ENCODE measurements at regions not wholly inside any gene's neighbourhood (a gene's known extent, or its start where the extent isn't known, plus 50 kb on each side); places are given as distances from the start of the nearest gene placed in this dataset.

- no peak overlapping the region for H4K8ac ChIP-seq (ENCODE audit: low read depth, low read length)
- no peak overlapping the region for H3K14ac ChIP-seq (ENCODE audit: low read length)
- H3K27me3 ChIP-seq (ENCODE audit: control insufficient read depth in 3 of 3, insufficient read depth in 3 of 3, low read depth in 1 of 3, low read length in 3 of 3) = no peaks in the 10 kb centered on the region
- no peak overlapping the region for H4K91ac ChIP-seq (ENCODE audit: low read depth, low read length, poor library complexity)
- DNase-seq (ENCODE audit: low spot score) = no peak
- no peak overlapping the region for H3K18ac ChIP-seq (ENCODE audit: low read length)
- H2BK120ac ChIP-seq (ENCODE audit: low read depth, low read length) = no peak overlapping the region
- no peak overlapping the region for H2BK15ac ChIP-seq (ENCODE audit: low read length)
- no CpG with 5 or more reads among the region's 9 CpGs for WGBS, 2 donors (ENCODE audit: extremely low coverage in 2 of 2, insufficient read length in 2 of 2, insufficient replicate concordance in 1 of 2)
- no peak overlapping the region for H2AFZ ChIP-seq (ENCODE audit: low read length)
- H3K79me1 ChIP-seq (ENCODE audit: low read depth, low read length) = no peaks in the 10 kb centered on the region
- no peak overlapping the region for H2BK12ac ChIP-seq (ENCODE audit: low read length)
- H3K4me1 ChIP-seq (ENCODE audit: control insufficient read depth in 2 of 2, insufficient read depth in 1 of 2, low read depth in 1 of 2, low read length in 2 of 2) = peaks cover 3 to 14% of the 10 kb centered on the region in 2 donors
- H3K4me2 ChIP-seq (ENCODE audit: insufficient read depth, low read length, poor library complexity, severe bottlenecking) = no peak overlapping the region
- no peak overlapping the region for H3K27ac ChIP-seq (replicated peaks; ENCODE audit: low read length)
- H3K4ac ChIP-seq (ENCODE audit: low read length) = no peak overlapping the region
- H3K9me3 ChIP-seq (replicated peaks in 1 of 2; ENCODE audit: control insufficient read depth in 2 of 2, insufficient read depth in 1 of 2, low read depth in 1 of 2, low read length in 2 of 2) = peaks cover 0 to 4% of the 10 kb centered on the region in 2 donors
- no peaks in the 10 kb centered on the region for H3K36me3 ChIP-seq (replicated peaks in 1 of 2; ENCODE audit: control insufficient read depth in 2 of 2, insufficient read depth in 2 of 2, low read length in 2 of 2)
- no peak overlapping the region for H3K9ac ChIP-seq (ENCODE audit: low read depth, low read length, poor library complexity)
- no peak overlapping the region for H3K23ac ChIP-seq (ENCODE audit: low read depth, low read length, poor library complexity)
- H2AK5ac ChIP-seq (ENCODE audit: low read depth, low read length) = no peak overlapping the region
- no peak overlapping the region for H2BK5ac ChIP-seq (ENCODE audit: low read length)
- H3K4me3 ChIP-seq (ENCODE audit: low read length in 2 of 2) = no peak overlapping the region
Measured at GRCh38 chr20:23147964-23148730, 62.0 kb upstream of the CD93 start.

GRCh38 chr20:23147647-23147963 lies 61.5 kb upstream of the CD93 start:
- Histone ChIP-seq H3K4me1 (ENCODE audit: control insufficient read depth in 2 of 2, insufficient read depth in 1 of 2, low read depth in 1 of 2, low read length in 2 of 2) (peaks cover 3 to 14% of the 10 kb centered on the region in 2 donors), H3K27ac (replicated peaks; ENCODE audit: low read length) (no peak overlapping the region)

GRCh38 chr20:23146857-23147637 lies 60.9 kb upstream of the CD93 start:
- Histone ChIP-seq H3K14ac (ENCODE audit: low read length) (no peak overlapping the region), H2BK120ac (ENCODE audit: low read depth, low read length) (no peak overlapping the region), H2AK5ac (ENCODE audit: low read depth, low read length) (no peak overlapping the region), H2BK12ac (ENCODE audit: low read length) (no peak overlapping the region), H2AFZ (ENCODE audit: low read length) (no peak overlapping the region), H3K18ac (ENCODE audit: low read length) (no peak overlapping the region), H3K27ac (replicated peaks; ENCODE audit: low read length) (no peak overlapping the region), H2BK5ac (ENCODE audit: low read length) (no peak overlapping the region), H2BK15ac (ENCODE audit: low read length) (no peak overlapping the region), H3K27me3 (ENCODE audit: control insufficient read depth in 3 of 3, insufficient read depth in 3 of 3, low read depth in 1 of 3, low read length in 3 of 3) (no peaks in the 10 kb centered on the region), H4K8ac (ENCODE audit: low read depth, low read length) (no peak overlapping the region), H3K4me2 (ENCODE audit: insufficient read depth, low read length, poor library complexity, severe bottlenecking) (no peak overlapping the region), H3K9me3 (replicated peaks in 1 of 2; ENCODE audit: control insufficient read depth in 2 of 2, insufficient read depth in 1 of 2, low read depth in 1 of 2, low read length in 2 of 2) (peaks cover 0 to 4% of the 10 kb centered on the region in 2 donors), H3K79me1 (ENCODE audit: low read depth, low read length) (no peaks in the 10 kb centered on the region), H4K91ac (ENCODE audit: low read depth, low read length, poor library complexity) (no peak overlapping the region), H3K23ac (ENCODE audit: low read depth, low read length, poor library complexity) (no peak overlapping the region), H3K9ac (ENCODE audit: low read depth, low read length, poor library complexity) (no peak overlapping the region), H3K4me3 (ENCODE audit: low read length in 2 of 2) (no peak overlapping the region), H3K36me3 (replicated peaks in 1 of 2; ENCODE audit: control insufficient read depth in 2 of 2, insufficient read depth in 2 of 2, low read length in 2 of 2) (no peaks in the 10 kb centered on the region), H3K4me1 (ENCODE audit: control insufficient read depth in 2 of 2, insufficient read depth in 1 of 2, low read depth in 1 of 2, low read length in 2 of 2) (peaks cover 3 to 12% of the 10 kb centered on the region in 2 donors), H3K4ac (ENCODE audit: low read length) (no peak overlapping the region)
- WGBS, 2 donors (ENCODE audit: extremely low coverage in 2 of 2, insufficient read length in 2 of 2, insufficient replicate concordance in 1 of 2) = no CpG with 5 or more reads among the region's 7 CpGs
- DNase-seq (ENCODE audit: low spot score) = no peak

More at GRCh38 chr20:23147647-23147963, 61.5 kb upstream of the CD93 start:
- H3K4me2 ChIP-seq (ENCODE audit: insufficient read depth, low read length, poor library complexity, severe bottlenecking) = no peak overlapping the region
- no peak overlapping the region for H3K18ac ChIP-seq (ENCODE audit: low read length)
- H2BK5ac ChIP-seq (ENCODE audit: low read length) = no peak overlapping the region
- no peaks in the 10 kb centered on the region for H3K79me1 ChIP-seq (ENCODE audit: low read depth, low read length)
- no peak overlapping the region for H3K9ac ChIP-seq (ENCODE audit: low read depth, low read length, poor library complexity)
- no peaks in the 10 kb centered on the region for H3K36me3 ChIP-seq (replicated peaks in 1 of 2; ENCODE audit: control insufficient read depth in 2 of 2, insufficient read depth in 2 of 2, low read length in 2 of 2)
- no peak for DNase-seq (ENCODE audit: low spot score)
- H3K14ac ChIP-seq (ENCODE audit: low read length) = no peak overlapping the region
- no peak overlapping the region for H4K91ac ChIP-seq (ENCODE audit: low read depth, low read length, poor library complexity)
- H4K8ac ChIP-seq (ENCODE audit: low read depth, low read length) = no peak overlapping the region
- H3K27me3 ChIP-seq (ENCODE audit: control insufficient read depth in 3 of 3, insufficient read depth in 3 of 3, low read depth in 1 of 3, low read length in 3 of 3) = no peaks in the 10 kb centered on the region
- no peak overlapping the region for H2AFZ ChIP-seq (ENCODE audit: low read length)
- no peak overlapping the region for H2BK15ac ChIP-seq (ENCODE audit: low read length)
- H3K4ac ChIP-seq (ENCODE audit: low read length) = no peak overlapping the region
- H2AK5ac ChIP-seq (ENCODE audit: low read depth, low read length) = no peak overlapping the region
- WGBS, 2 donors (ENCODE audit: extremely low coverage in 2 of 2, insufficient read length in 2 of 2, insufficient replicate concordance in 1 of 2) = no CpG with 5 or more reads among the region's 4 CpGs
- H2BK120ac ChIP-seq (ENCODE audit: low read depth, low read length) = no peak overlapping the region
- H2BK12ac ChIP-seq (ENCODE audit: low read length) = no peak overlapping the region
- peaks cover 0 to 4% of the 10 kb centered on the region in 2 donors for H3K9me3 ChIP-seq (replicated peaks in 1 of 2; ENCODE audit: control insufficient read depth in 2 of 2, insufficient read depth in 1 of 2, low read depth in 1 of 2, low read length in 2 of 2)
- H3K4me3 ChIP-seq (ENCODE audit: low read length in 2 of 2) = no peak overlapping the region
- H3K23ac ChIP-seq (ENCODE audit: low read depth, low read length, poor library complexity) = no peak overlapping the region

GRCh38 chr20:23146181-23146580 lies 60.1 kb upstream of the CD93 start:
- no peak overlapping the region for H2BK15ac ChIP-seq (ENCODE audit: low read length)
- H3K18ac ChIP-seq (ENCODE audit: low read length) = no peak overlapping the region

More at GRCh38 chr20:23146181-23146580, 60.1 kb upstream of the CD93 start:
- H4K8ac ChIP-seq (ENCODE audit: low read depth, low read length) = no peak overlapping the region
- DNase-seq (ENCODE audit: low spot score) = no peak
- H2BK120ac ChIP-seq (ENCODE audit: low read depth, low read length) = no peak overlapping the region
- WGBS, 2 donors (ENCODE audit: extremely low coverage in 2 of 2, insufficient read length in 2 of 2, insufficient replicate concordance in 1 of 2) = no CpG with 5 or more reads among the region's 9 CpGs
- no peaks in the 10 kb centered on the region for H3K79me1 ChIP-seq (ENCODE audit: low read depth, low read length)
- H3K14ac ChIP-seq (ENCODE audit: low read length) = no peak overlapping the region
- no peak overlapping the region for H3K4ac ChIP-seq (ENCODE audit: low read length)
- no peak overlapping the region for H3K9ac ChIP-seq (ENCODE audit: low read depth, low read length, poor library complexity)
- no peak overlapping the region for H3K23ac ChIP-seq (ENCODE audit: low read depth, low read length, poor library complexity)
- no peak overlapping the region for H3K27ac ChIP-seq (replicated peaks; ENCODE audit: low read length)
- peaks cover 3 to 7% of the 10 kb centered on the region in 2 donors for H3K4me1 ChIP-seq (ENCODE audit: control insufficient read depth in 2 of 2, insufficient read depth in 1 of 2, low read depth in 1 of 2, low read length in 2 of 2)
- no peak overlapping the region for H2BK12ac ChIP-seq (ENCODE audit: low read length)
- no peaks in the 10 kb centered on the region for H3K36me3 ChIP-seq (replicated peaks in 1 of 2; ENCODE audit: control insufficient read depth in 2 of 2, insufficient read depth in 2 of 2, low read length in 2 of 2)
- H2BK5ac ChIP-seq (ENCODE audit: low read length) = no peak overlapping the region
- no peak overlapping the region for H3K4me3 ChIP-seq (ENCODE audit: low read length in 2 of 2)
- no peak overlapping the region for H3K4me2 ChIP-seq (ENCODE audit: insufficient read depth, low read length, poor library complexity, severe bottlenecking)
- H2AK5ac ChIP-seq (ENCODE audit: low read depth, low read length) = no peak overlapping the region
- no peak overlapping the region for H2AFZ ChIP-seq (ENCODE audit: low read length)
- no peaks in the 10 kb centered on the region for H3K27me3 ChIP-seq (ENCODE audit: control insufficient read depth in 3 of 3, insufficient read depth in 3 of 3, low read depth in 1 of 3, low read length in 3 of 3)
- H4K91ac ChIP-seq (ENCODE audit: low read depth, low read length, poor library complexity) = no peak overlapping the region
- H3K9me3 ChIP-seq (replicated peaks in 1 of 2; ENCODE audit: control insufficient read depth in 2 of 2, insufficient read depth in 1 of 2, low read depth in 1 of 2, low read length in 2 of 2) = peaks cover 0 to 4% of the 10 kb centered on the region in 2 donors

Data from neuronal stem cell (in vitro differentiated cells).